ENCODE measurements at regions not wholly inside any gene's neighbourhood (a gene's known extent, or its start where the extent isn't known, plus 50 kb on each side); places are given as distances from the start of the nearest gene placed in this dataset.

DNA sequence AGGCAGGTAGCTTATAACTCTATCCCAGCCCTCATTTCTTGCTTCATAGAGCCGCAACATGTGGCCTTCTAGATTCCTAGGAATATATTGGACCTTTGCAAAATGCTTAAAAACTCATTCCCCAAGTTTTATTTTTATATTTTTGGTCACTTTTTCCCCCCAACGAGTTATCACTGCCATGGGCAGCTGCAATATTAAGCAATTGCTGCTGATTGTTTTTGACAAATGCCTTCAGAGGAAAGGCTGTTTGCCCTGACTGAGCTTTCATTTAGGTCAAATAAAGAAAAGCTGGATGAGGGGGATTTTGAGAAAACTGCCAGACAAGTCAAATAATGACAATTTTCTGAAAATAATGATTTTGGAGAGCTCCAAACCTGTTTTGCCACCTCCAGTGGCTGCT is 976.9 kb upstream of the MBL2 start:
- no peak for DNase-seq

DNA sequence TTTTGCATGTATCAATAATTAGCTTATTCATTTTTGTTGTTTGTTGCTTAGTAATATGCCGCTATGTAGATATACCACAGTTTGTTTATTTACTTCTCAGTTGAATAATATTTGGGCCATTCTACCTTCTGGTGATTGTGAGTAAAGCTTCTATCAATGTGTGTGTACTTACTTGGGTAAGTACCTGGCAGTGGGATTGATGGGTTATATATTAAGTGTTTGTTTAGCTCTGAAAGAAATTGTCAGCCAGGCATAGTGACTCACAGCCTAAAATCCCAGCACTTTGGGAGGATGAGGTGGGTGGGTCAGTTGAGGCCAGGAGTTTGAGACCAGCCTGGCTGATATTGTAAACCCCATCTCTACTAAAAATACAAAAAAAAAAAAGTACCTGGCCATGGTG is 975.7 kb upstream of the MBL2 start:
- no peak for DNase-seq

DNA sequence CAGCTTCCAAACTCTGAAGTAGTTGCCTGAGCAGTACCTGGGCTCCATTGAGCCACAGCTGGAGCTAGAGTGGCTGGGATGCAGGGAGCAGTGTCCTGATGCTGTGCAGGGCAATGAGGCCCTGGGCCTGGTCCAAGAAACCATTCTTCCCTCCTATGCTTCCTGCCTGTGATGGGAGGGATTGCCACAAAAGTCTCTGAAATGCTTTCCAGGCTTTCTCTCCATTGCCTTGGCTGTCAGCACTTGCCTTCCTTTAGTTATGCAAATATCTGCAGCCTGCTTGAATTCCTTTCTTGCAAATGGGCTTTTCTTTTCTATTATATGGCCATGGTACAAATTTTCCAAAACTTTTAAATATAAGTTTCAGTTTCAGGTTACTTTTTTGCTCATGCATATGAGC is 972.2 kb upstream of the MBL2 start:
- DNase-seq, result no peak

DNA sequence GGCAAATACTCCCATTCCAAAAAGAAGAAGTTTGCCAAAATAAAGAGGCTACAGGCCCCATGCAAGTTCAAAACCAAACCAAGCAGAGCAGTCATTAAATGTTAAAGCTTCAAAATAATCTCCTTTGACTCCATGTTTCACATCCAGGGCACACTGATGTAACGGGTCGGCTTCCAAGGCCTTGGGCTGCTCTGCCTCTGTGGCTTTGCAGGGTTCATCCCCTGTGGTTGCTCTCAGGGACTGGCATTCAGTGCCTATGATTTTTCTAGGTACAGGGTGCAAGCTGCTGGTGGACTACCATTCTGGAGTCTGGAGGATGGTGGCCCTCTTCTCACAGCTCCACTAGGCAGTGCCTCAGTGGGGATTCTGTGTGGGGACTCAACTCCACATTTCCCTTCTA is 971.6 kb upstream of the MBL2 start:
- no peak for DNase-seq

DNA sequence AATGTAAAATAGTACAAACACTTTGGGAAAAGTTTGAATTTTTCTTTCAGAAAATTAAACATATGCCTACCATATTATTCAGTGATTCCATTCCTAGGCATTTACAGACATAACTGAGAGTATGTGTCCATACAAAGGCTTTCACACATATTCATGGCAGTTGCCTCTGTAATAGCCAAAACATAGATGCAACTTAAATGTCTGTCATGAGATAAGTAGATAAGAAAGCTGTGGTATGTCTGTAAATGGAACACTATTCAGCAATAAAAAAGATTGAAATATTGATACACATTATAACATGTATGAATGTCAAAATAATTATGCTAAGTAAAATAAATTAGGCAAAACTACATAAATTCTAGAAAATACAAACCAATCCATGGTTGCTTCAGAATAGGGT is 964.5 kb upstream of the MBL2 start:
- no peak for DNase-seq

DNA sequence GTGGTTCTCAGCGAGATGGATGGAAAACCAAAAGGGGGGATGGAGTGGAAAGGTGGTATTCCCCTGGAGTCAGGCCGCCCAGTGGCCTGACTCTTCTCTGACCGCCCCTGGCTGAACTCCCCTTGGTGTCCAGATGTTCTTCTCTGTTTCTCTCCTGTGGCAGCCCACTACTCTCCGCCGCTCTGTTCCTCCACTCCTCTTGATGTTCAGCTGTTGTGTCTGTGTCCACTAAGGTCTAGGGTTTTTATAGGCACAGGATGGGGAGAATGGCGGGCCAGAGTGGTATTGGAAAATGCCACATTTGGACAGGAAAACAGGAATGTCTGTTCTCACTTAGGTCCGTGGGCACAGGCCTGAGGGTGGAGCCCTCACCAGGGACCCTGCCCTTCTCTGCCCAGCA is 954.3 kb upstream of the MBL2 start:
- no peak for DNase-seq

DNA sequence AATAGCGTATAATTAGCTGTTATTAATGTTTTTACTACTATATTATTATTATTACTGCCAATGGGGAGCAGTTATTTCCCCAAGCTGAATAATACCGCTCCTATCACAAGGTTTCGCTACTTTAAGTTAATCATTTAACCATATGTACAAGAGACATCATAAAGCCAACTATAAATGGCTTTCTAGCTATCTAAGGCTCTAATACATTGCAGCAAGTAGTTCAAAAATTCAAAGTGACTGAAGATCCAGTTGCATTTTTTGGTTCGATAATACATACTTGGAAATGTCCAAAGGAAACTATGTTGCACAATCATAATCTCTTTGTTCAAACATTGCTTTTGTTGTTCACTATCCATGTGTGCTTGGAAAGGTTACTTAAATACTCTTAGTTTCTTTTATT is 952.0 kb upstream of the MBL2 start:
- DNase-seq, result no peak

DNA sequence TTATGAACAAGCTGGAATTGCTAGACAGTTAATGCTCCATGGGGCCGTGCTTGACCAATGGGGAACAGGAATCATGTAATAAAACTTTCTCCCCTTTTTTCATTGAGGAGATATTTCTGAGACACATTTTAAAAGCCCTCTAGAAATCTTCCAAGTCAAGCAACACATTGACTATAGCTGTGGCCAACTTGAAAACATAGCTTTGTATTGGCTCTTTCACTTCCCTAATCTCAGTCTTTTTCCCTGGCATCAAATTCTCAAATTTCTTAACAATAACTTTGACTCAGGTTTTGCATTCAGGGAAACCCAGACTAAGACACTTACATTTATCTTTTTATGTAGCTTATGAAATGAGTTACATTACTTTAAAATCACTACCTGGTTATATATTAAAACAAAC is 947.1 kb upstream of the MBL2 start:
- no peak for DNase-seq

DNA sequence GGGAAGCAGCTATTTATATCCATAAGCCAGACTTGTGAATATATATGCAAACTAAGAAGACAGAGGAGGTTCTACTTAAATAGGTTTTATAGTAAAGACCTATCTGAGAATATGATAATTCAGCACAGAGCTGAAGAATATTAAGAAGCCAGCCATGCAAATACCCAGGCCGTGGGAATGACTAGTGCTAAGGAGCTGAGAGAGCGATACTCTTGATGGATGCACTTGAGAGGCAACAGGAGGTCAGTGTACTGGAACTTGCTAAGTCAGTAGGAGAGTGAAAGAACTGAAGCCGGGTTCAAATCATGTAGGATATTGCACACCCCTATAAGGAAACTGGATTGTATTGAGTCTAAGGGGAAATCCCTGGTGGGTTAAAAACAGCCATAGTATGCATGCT is 943.6 kb upstream of the MBL2 start:
- no peak for DNase-seq

DNA sequence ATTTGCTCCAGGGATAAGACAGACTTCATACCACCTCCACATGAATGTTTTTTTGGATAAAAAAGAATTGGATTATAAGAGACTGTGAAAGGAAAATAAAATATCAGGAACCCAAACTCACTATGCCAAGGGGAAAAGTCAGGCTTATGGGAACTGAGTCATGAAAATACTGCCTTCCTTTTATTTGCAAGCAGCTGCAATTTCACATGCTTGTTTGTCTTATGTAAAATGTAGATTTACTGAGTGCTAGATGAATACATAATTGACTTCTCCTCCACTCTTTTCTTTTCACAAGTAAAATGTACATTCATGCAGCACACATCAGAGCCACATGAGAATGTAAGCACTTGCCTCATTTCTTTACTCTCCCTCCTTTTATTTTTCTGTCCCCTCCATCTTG is 940.8 kb upstream of the MBL2 start:
- DNase-seq, result no peak

DNA sequence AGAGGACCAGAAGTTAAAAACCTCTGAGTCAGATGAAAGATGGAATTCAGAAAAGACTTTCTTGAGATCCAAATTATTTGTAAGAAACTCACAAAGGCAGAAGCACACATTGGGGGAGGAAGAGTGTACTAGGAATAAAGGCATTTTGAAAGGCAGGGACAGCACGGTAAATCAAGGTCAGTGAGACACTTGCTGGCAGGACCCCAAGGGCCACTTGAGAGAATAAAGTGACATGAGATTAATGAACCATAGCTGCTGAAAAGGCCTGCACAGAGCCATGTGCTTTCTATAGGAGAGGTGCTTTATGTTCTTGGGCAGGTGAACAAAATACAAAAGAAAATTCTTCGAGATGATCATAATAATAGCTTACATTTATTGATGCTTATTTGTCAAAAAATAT is 929.9 kb upstream of the MBL2 start:
- no peak for DNase-seq

DNA sequence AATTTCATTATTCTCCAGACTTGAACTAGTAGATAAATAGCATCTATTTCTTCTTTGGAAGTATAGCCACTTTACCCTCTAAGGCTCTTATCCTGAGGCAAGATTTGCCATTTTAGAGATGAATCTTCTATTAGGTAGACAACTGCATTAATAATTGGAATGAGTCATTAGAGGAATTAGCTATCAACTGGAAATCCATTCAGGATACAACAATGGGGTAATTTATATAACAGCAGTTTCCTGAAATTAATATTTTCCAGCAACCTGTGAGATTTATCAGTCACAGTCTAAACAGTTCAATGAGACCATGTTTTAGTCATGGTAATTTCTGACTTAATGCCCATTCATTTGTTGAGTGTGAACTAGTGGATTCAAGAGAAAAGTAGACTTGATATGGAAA is 928.6 kb upstream of the MBL2 start:
- no peak for DNase-seq

DNA sequence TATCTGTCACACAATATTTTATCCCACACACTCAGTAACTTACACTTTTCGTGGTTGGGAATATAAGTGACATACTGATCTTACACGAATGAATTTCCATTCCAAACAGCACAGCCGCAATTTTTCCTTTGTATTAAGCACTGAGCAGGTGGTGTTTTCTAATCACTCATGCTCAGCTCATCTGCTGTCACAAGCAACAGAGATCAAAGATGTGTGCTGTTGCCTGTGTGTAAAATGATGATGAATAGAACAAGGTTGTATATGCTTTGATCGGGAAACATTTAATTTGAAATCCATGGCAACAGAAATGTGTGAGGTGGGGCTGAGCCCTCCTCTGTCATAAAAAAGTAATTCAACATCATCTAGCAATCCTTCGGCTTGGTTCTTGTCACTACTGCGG is 927.7 kb upstream of the MBL2 start:
- no peak for DNase-seq

DNA sequence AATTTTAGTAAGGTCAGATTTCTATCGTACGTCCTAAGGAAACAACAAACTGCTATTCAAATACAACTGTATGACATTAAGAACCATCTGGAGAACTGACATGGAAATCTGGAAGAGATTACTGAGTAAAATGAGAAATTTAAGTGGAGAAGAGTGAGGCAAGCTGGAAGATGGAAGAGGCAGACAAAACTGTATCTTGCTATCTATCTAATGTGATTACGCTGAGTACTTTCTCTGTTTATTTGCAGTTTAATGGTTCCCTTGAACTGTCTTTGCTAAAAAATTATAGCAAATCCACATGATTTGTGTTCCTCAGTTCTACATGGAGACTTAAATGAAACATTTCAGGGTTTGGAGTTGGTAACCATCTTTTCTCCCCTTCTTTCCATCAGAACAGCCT is 927.1 kb upstream of the MBL2 start:
- DNase-seq, result no peak

DNA sequence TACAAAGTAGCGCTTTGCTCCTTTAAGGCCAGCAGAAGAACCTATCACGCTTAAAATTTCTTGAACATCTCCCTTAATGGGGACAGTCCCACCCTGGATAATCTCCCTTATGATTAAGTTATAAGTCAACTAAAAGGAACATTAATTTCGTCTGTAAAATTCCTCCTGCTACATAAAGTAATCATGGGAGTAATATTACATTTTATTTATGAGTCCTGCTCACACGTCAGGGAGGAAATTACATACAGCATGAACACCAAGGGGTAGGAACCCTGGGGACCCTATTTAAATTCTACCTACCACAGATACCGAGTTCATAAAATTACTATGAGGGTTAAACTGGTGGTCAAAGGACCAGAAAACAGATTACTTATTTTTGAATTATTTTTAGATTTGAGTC is 926.6 kb upstream of the MBL2 start:
- DNase-seq, result no peak

DNA sequence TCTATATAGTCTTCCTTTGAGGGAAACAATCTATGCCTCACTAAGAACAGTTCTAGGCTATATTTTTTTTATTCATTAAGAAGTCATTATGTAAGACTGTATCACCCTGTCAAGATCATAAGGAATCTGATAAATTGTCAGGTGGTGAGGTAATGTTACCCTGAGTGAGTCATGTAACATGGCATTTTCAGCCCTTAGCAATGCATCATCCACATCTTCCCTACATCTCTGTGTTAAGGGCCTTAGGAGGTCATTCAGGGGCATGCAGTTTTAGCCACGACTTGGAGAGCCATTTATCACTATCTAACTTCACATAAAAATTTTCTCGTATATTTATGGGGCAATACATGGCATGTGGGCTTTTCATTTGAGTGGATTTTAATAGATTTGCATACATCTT is 924.5 kb upstream of the MBL2 start:
- DNase-seq, result no peak

DNA sequence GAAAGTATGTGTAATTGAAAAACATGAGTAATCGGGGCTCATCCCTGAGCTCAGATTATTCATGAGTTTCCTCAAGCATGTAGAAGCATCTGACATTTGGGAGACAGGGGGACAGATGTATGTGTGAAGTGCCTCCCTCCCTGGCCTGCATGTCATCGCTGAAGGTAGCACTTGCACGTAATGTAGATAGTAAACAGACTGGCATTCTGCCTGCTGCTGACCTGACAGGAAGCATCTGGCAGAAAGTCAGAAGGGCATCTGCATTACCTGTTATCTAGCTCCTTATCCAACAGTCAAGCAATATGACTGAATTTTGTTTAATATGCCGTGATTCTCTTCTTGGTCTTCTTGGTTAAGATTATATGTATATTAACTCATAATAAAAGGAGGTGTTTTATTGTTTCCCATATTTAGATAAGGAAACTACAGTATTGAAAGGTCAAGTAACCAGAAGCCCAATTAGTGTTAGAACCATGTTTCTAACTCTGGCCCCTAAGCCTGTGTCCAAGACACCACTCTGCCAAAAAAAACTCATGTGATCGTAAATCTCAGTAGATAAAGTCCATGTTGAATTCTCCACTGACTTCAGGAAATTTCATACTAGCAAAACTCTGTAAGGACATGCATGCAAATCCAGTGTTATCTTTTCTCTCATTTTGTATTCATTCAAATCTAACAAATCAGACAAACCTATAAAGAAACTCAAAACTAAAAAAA is 918.1 kb upstream of the MBL2 start:
- DNase-seq, result no peak

DNA sequence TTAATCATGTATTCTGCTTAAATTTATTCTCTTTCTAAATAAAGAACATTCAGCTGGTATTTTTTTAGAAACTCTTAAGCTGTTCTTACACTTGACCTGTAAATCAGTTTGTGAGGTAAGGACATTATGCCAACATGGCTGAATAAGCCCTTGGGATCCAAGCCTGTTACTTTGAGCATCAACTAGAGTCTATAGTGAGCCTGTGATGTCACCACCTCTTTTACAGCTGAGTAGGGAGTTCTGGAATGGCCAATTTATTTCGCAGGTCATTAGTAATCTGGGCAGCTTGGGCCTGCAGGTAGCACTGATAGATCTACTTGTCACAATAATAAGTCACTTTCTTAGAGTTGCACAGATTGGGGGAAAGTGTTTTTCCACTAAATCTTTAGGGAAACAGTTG is 915.2 kb upstream of the MBL2 start:
- no peak for DNase-seq

DNA sequence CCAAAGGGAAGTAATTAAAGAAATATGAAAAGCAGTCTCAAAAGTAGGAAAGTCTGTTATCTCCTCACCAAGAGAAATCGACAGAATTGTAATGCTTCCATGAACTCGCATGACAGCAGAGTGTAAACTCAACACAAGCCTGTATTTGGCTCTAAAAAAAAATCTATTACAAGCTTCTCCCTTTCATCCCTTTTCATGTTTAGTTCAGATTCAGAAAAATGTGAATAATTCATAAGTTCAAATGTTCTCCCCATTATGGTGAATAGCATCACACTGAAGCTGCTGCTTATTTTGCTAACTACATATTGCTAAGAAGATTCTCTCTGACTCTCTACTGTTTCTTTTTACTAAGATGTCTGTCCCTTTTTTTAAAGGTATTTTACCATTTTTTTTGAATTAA is 910.3 kb upstream of the MBL2 start:
- DNase-seq, result no peak

DNA sequence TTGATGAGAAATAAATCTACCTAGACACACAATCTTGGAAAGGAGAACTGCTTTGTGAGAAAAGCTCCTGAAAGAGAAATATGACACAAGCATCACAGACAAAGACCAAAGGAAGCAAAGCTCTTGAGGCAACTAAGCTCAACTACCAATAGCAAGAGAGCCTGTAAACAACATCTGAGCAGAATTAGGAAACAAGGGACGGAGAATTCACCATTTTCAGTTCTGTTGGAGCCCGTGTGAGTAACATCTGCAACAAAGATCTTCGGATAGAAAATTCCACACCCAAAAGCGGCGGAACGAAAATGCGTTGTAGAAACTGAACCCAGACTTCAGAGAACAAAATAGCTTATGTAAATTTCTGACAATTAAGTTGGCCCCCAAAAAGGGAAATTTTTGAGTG is 909.9 kb upstream of the MBL2 start:
- DNase-seq, result no peak

DNA sequence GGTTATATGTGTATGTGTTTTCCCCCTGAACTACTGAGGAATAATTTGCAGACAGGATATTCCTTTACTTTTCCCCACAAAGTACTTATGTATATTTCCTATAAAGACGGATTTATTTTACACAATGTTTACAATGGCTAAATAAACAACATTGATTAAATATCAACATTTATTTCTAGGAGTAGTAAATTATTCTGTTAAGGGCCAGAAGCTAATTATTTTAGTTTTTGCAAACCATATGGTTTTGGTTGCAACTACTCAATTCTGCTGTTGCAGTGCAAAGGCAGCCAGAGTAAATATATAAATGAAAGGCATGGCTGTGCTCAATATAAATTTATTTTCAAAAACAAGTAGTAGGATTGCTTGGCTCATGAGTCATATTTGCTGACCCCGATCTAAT is 907.1 kb upstream of the MBL2 start:
- DNase-seq, result no peak

DNA sequence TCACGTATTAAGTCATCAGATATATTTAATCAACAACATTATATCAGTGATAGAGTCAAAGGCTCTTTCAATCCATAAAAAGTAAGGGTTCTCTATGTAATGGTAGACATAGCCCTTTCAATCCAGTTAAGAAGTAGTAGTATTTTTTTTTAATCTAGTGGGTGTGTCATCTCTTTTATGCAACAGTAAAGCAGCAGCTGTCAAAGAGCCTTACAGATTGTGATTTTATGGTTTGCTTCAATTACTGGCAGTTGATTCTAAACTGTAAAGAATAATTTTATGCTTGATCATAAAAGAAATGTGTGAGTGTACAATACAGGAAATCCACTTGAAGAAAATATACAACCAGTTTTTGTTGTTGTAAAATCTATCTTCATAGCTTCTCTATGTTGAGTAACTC is 902.6 kb upstream of the MBL2 start:
- DNase-seq, result no peak

DNA sequence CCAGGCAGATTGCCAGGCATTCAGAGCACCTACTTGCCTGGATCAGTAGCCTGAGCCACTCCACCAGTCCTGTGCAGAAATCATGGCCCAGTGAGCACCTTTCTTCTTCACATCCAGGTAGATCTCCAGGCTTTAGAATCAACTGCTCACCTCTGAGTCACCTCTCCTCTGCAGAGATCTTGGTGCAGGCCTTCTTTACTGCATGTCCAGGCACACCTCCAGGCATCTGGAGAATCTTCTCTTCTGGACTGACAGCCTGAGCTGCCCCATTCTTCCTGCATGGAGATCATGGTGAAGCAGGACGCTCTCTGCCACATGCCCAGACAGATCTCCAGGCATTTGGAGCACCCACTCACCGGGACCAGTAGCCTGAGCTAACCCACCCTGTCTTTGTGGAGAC is 894.5 kb upstream of the MBL2 start:
- no peak for DNase-seq

DNA sequence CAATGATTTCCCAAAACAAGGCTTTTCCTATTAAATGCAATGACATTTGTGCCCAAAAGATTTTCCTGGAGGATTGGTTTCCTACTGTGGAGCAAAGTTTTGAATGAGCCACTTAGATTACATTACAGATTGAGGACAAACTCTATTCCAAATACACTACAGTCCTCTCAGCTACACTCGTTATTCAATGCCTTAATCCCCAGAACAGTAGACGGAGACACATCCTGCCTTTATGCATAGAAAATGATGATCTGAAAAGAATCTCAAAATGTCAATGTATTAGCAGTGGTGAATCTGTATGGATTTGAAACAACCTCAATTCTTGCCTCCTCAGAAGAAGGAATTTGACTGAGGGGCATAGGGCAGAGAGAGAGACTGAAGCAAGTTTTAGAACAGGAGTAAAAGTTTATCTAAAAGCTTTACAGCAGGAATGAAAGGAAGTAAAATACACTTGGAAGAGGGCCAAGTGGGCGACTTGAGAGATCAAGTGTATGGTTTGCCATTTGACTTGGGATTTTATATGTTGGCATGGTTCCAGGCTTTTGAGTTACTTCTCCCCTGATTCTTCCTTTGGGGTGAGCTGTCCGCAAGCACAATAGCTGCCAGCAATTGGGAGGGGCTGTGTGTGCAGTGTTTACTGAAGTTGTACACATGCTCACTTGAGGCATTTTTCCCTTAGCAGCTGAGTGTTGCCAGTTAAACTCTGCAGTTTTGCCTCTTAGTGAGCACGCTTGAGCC is 891.9 kb upstream of the MBL2 start:
- no peak for DNase-seq

DNA sequence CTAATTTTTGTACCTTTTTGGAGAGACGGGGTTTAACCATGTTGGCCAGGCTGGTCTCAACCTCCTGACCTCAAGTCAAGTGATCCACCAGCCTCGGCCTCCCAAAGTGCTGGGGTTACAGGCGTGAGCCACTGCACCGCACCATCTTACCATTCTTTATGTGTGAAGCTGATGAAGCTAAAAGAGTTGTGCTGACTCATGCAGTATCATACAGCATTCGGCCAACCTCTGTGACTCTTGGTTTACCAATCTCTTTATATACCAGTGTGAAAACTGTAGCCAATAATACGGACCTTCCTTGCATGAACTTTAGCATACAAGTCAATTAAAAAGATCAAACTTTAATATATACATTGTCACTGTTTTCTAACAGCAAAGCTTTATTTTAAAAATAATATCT is 878.2 kb upstream of the MBL2 start:
- DNase-seq, result no peak
